CD4-positive, alpha-beta T cell (primary cell): ENCODE measurements at regions not wholly inside any gene's neighbourhood (a gene's known extent, or its start where the extent isn't known, plus 50 kb on each side); places are given as distances from the start of the nearest gene placed in this dataset.

ENCODE experiments used
- ATAC-seq: fragments of 200-7000 bp; cut with Tn5 transposase; one replicate; pipeline ENCODE4 v1.10.0; 2022; ENCODE audit warnings: mild to moderate bottlenecking; ENCODE audit not compliant: poor library complexity
- CTCF ChIA-PET: fragments of 350-600 bp; sonication (Branson Sonifier 250); formaldehyde crosslinking; loops from one replicate; lab custom pipeline; 2021; ENCODE audit warnings: antibody characterized with exemption, inconsistent platforms; lab: Charles Lee
- POLR2A ChIA-PET: fragments of 350-600 bp; sonication (Branson Sonifier 250); formaldehyde crosslinking; loops from one replicate; lab custom pipeline; 2021; ENCODE audit warnings: antibody characterized with exemption, inconsistent platforms; lab: Charles Lee
- DNase-seq, 14 experiments: peaks; one replicate each; pipeline ENCODE4 v3.0.0-alpha.2; 2013 to 2020; ENCODE audit warnings: mixed read lengths in 2 of 14
- H3K27ac ChIP-seq, 2 donors: one replicate each; pipeline versions ENCODE4 v1.5.1 to v1.7.0; 2013; ENCODE audit warnings: low read length in 2 of 2, low read depth in 1 of 2, mild to moderate bottlenecking in 1 of 2
- H3K27me3 ChIP-seq, 2 experiments: 1 replicate in 1 of 2; 2 replicates in 1 of 2; pipeline versions ENCODE4 v1.6.1 to v1.7.0; 2013; ENCODE audit warnings: low read length in 2 of 2, control low read depth in 1 of 2, mild to moderate bottlenecking in 1 of 2, moderate library complexity in 1 of 2; ENCODE audit not compliant: insufficient read depth in 2 of 2, control insufficient read depth in 1 of 2
- H3K36me3 ChIP-seq: one replicate; pipeline ENCODE4 v1.6.1; 2013; ENCODE audit warnings: low read length, control low read depth; ENCODE audit not compliant: insufficient read depth
- H3K4me1 ChIP-seq: one replicate; pipeline ENCODE4 v1.6.1; 2013; ENCODE audit warnings: low read length, control low read depth; ENCODE audit not compliant: insufficient read depth
- H3K4me3 ChIP-seq: one replicate; pipeline ENCODE4 v1.5.1; 2013; ENCODE audit warnings: mild to moderate bottlenecking, low read length, moderate library complexity
- H3K9me3 ChIP-seq, 2 experiments: 1 replicate in 1 of 2; 2 replicates in 1 of 2; pipeline versions ENCODE4 v1.6.1 to v1.7.0; 2013; ENCODE audit warnings: low read length in 2 of 2, mild to moderate bottlenecking in 2 of 2, control low read depth in 1 of 2, moderate library complexity in 1 of 2; ENCODE audit not compliant: control insufficient read depth in 1 of 2, insufficient read depth in 1 of 2
- H3K27ac Mint-ChIP-seq: one replicate; pipeline ENCODE4 v1.8.0; 2020; ENCODE audit warnings: mixed read lengths
- H3K27me3 Mint-ChIP-seq: one replicate; pipeline ENCODE4 v1.8.0; 2021; ENCODE audit warnings: mixed read lengths
- H3K36me3 Mint-ChIP-seq: one replicate; pipeline ENCODE4 v1.8.0; 2021; ENCODE audit warnings: low read depth, mixed read lengths
- H3K4me1 Mint-ChIP-seq: one replicate; pipeline ENCODE4 v1.8.0; 2021; ENCODE audit warnings: low read depth, mixed read lengths
- H3K4me3 Mint-ChIP-seq: one replicate; pipeline ENCODE4 v1.8.0; 2020; ENCODE audit warnings: mild to moderate bottlenecking, mixed read lengths
- H3K9me3 Mint-ChIP-seq: one replicate; pipeline ENCODE4 v1.8.0; 2020; ENCODE audit warnings: mixed read lengths
- intact Hi-C, 2 experiments: fragments of 100-400 bp; cut with DNase I in 1 of 2; cut with micrococcal nuclease in 1 of 2; formaldehyde crosslinking; loops; one replicate each; pipeline versions ENCODE4 v1.15.1 to v1.9.0; 2023 to 2025; cut with DNase I, micrococcal nuclease
- TF ChIP-seq, protein P1 (sequence below): fragments of 200-600 bp; IDR thresholded peaks from one replicate; pipeline ENCODE4 v1.8.0; 2022; ENCODE audit warnings: antibody characterized with exemption, mild to moderate bottlenecking

DNA sequence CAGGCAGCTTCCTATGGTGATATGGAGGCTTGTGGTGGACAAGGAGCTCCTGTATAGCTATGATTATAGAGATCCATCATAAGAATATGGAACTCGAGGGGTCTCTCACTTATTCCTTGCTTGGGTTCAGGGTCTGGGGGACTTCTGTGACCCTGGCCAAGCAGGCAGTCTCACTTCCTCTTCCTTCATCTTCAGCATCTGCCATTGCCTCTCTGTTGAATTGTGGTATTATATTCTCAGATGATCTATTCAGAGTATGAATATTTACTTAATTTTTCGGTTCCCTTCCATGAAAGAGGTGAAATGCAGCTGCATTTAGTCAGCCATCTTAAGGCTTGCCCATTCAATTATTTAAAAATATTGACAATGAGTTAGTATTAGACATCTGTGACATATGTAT is 292.9 kb downstream of the SPIN4 start:
- ChIA-PET CTCF (no interaction called here), POLR2A (no interaction called here)
- TF ChIP-seq, protein P1, sequence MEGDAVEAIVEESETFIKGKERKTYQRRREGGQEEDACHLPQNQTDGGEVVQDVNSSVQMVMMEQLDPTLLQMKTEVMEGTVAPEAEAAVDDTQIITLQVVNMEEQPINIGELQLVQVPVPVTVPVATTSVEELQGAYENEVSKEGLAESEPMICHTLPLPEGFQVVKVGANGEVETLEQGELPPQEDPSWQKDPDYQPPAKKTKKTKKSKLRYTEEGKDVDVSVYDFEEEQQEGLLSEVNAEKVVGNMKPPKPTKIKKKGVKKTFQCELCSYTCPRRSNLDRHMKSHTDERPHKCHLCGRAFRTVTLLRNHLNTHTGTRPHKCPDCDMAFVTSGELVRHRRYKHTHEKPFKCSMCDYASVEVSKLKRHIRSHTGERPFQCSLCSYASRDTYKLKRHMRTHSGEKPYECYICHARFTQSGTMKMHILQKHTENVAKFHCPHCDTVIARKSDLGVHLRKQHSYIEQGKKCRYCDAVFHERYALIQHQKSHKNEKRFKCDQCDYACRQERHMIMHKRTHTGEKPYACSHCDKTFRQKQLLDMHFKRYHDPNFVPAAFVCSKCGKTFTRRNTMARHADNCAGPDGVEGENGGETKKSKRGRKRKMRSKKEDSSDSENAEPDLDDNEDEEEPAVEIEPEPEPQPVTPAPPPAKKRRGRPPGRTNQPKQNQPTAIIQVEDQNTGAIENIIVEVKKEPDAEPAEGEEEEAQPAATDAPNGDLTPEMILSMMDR = no peak
- Histone ChIP-seq H3K4me3 (no peak overlapping the region), H3K27ac (no peak overlapping the region), H3K27me3 (no peaks in the 10 kb centered on the region), H3K36me3 (no peaks in the 10 kb centered on the region), H3K4me1 (no peaks in the 10 kb centered on the region), H3K9me3 (no peaks in the 10 kb centered on the region)
- Mint-ChIP-seq H3K4me3 (no peak overlapping the region), H3K27me3 (no peaks in the 10 kb centered on the region), H3K9me3 (no peaks in the 10 kb centered on the region), H3K27ac (no peak overlapping the region), H3K4me1 (no peaks in the 10 kb centered on the region), H3K36me3 (no peaks in the 10 kb centered on the region)
- no peak for ATAC-seq
- intact Hi-C loops = no loop called here
- DNase-seq = no peak

DNA sequence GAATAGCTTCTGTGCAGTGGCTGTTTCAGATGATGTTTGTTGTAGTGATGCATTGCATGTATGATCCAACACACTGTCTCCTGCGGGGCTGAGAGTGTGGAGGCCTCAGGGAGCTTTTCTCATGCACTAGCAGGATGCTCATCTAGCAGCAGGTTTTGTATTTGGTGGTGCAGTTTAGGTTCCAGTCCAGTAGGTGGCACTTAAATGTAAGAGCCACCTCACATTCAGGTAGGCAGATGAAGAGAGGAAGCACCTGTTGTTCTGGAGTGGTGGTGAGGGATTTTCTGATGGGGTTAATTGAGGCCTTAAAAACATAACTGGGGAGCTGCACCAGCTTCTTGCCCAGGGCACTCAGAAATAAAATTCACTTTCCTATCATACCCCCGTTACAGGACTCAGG is 300.9 kb downstream of the SPIN4 start:
- Histone ChIP-seq H3K36me3 (no peaks in the 10 kb centered on the region), H3K4me3 (no peak overlapping the region), H3K4me1 (no peaks in the 10 kb centered on the region), H3K27me3 (no peaks in the 10 kb centered on the region), H3K9me3 (no peaks in the 10 kb centered on the region), H3K27ac (no peak overlapping the region)
- TF ChIP-seq, protein P1 = no peak
- POLR2A ChIA-PET = no interaction called here
- Mint-ChIP-seq H3K4me3 (no peak overlapping the region), H3K9me3 (no peaks in the 10 kb centered on the region), H3K4me1 (no peaks in the 10 kb centered on the region), H3K36me3 (no peaks in the 10 kb centered on the region), H3K27me3 (no peaks in the 10 kb centered on the region), H3K27ac (no peak overlapping the region)
- ATAC-seq = no peak
- CTCF ChIA-PET = no interaction called here
- DNase-seq = no peak
- intact Hi-C loops = no loop called here

DNA sequence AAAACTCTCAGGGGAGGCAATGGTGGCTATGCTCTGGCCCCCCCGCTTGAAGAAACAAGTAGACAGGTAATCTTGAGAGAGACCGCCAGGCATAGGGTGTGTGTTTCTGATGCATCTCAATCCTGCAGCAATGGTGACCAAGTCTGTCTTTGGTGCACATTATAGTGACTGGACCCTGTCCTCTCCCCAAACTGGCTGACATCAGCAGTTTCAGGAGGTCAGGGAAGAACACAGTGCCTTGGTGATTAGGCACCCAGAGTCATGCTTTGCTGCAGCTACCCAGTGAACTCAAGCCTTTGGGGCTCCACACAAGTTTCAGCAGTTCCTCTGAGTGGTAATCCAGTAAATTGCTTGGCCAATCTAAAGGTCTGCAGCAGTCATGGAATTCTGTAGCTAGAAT is 318.3 kb downstream of the SPIN4 start:
- ATAC-seq (no peak), DNase-seq (no peak)
- Mint-ChIP-seq H3K9me3 (peaks cover 2% of the 10 kb centered on the region), H3K36me3 (no peaks in the 10 kb centered on the region), H3K4me3 (no peak overlapping the region), H3K27ac (no peak overlapping the region), H3K4me1 (no peaks in the 10 kb centered on the region), H3K27me3 (no peaks in the 10 kb centered on the region)
- no peak overlapping the region for H3K4me3 ChIP-seq
- H3K4me1 ChIP-seq = no peaks in the 10 kb centered on the region
- intact Hi-C loops = no loop called here
- TF ChIP-seq, protein P1 = no peak
- H3K27me3 ChIP-seq = no peaks in the 10 kb centered on the region
- ChIA-PET POLR2A (no interaction called here), CTCF (no interaction called here)
- H3K27ac ChIP-seq = no peak overlapping the region
- no peaks in the 10 kb centered on the region for H3K9me3 ChIP-seq
- no peaks in the 10 kb centered on the region for H3K36me3 ChIP-seq
